ENCODE measurements at regions not wholly inside any gene's neighbourhood (a gene's known extent, or its start where the extent isn't known, plus 50 kb on each side); places are given as distances from the start of the nearest gene placed in this dataset.

- TF ChIP-seq, protein P1, sequence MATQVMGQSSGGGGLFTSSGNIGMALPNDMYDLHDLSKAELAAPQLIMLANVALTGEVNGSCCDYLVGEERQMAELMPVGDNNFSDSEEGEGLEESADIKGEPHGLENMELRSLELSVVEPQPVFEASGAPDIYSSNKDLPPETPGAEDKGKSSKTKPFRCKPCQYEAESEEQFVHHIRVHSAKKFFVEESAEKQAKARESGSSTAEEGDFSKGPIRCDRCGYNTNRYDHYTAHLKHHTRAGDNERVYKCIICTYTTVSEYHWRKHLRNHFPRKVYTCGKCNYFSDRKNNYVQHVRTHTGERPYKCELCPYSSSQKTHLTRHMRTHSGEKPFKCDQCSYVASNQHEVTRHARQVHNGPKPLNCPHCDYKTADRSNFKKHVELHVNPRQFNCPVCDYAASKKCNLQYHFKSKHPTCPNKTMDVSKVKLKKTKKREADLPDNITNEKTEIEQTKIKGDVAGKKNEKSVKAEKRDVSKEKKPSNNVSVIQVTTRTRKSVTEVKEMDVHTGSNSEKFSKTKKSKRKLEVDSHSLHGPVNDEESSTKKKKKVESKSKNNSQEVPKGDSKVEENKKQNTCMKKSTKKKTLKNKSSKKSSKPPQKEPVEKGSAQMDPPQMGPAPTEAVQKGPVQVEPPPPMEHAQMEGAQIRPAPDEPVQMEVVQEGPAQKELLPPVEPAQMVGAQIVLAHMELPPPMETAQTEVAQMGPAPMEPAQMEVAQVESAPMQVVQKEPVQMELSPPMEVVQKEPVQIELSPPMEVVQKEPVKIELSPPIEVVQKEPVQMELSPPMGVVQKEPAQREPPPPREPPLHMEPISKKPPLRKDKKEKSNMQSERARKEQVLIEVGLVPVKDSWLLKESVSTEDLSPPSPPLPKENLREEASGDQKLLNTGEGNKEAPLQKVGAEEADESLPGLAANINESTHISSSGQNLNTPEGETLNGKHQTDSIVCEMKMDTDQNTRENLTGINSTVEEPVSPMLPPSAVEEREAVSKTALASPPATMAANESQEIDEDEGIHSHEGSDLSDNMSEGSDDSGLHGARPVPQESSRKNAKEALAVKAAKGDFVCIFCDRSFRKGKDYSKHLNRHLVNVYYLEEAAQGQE (IDR thresholded peaks at IDR 0.05; ENCODE audit: unreplicated experiment): no peak
- TF ChIP-seq STAT1 (IDR thresholded peaks at IDR 0.05; ENCODE audit: unreplicated experiment): no peak
- no peak for TF ChIP-seq ZNF331 (CRISPR knock-in tag; IDR thresholded peaks at IDR 0.05; ENCODE audit: low read depth)
Observed at GRCh38 chr6:170129691-170130171, 161.1 kb downstream of the DLL1 start (continued).

DNA sequence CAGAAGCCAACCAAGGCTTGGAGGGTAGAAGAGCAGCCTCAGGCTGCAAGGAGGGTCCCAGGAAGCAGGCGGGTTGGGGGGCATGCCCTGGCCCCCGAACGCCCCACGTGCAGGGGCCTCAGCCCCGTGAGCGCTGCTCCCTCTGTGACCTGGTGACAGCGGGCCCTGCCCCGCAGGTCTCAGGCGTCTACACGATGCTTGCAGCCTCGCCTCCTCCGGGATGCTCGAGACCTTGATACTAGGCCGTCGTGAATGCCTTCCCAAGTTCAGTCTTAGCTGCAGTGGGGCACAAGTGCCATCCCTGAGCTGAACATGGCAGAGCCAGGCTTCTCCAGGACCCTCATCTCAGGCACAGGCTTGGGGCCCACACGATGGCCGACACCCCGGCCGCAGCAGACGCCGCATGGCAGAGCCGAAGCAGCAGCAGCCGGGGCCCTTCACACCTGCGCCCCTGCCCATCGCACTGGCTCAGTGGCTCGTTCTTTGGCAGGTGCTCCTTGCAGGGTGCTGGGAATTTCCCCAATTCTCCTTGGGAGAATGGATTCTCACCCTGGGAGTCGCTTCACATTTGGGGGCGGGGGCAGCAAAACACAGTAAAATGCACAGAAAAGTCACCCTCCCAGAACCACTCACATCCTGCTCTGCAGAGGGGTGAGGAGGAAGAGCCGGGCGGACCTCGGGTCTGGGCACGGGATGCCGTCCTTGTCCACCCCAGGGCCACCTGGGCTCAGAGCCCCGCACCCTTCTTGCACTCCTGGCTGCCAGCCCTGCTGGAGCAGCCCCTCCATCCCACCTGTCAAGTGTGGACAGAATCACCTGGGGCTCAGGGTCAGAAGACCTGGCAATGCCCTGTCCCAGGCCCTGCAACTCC lies 161.8 kb downstream of the DLL1 start:
- Histone ChIP-seq H4K20me1 (replicated peaks; ENCODE audit: insufficient read depth) (no peaks in the 10 kb centered on the region), H3K27ac (ENCODE audit: low read depth) (no peak overlapping the region), H3K4me3 (no peak overlapping the region), H3K9me2 (ENCODE audit: insufficient read depth) (no peaks in the 10 kb centered on the region), H3K79me2 (replicated peaks; ENCODE audit: insufficient read depth) (no peaks in the 10 kb centered on the region), H3K4me1 (ENCODE audit: insufficient read depth) (no peaks in the 10 kb centered on the region), H2AFZ (no peak overlapping the region), H3K4me2 (no peak overlapping the region), H3F3A (replicated peaks; ENCODE audit: low read depth) (no peaks in the 10 kb centered on the region), H3K36me3 (ENCODE audit: insufficient read depth) (no peaks in the 10 kb centered on the region), H3K27me3 (ENCODE audit: insufficient read depth) (no peaks in the 10 kb centered on the region)
- Mint-ChIP-seq H3K36me3 (ENCODE audit: low read depth) (no peaks in the 10 kb centered on the region), H3K27me3 (ENCODE audit: insufficient read depth, low read depth, poor library complexity) (peaks cover 6% of the 10 kb centered on the region), H3K27ac (no peak overlapping the region), H3K9me3 (no peaks in the 10 kb centered on the region), H3K4me3 (no peak overlapping the region), H3K4me1 (peaks cover 3% of the 10 kb centered on the region; the same call in 2 of the 3 replicates)
- no peak for DNase-seq (ENCODE audit: low spot score)
- TF ChIP-seq, protein P2, sequence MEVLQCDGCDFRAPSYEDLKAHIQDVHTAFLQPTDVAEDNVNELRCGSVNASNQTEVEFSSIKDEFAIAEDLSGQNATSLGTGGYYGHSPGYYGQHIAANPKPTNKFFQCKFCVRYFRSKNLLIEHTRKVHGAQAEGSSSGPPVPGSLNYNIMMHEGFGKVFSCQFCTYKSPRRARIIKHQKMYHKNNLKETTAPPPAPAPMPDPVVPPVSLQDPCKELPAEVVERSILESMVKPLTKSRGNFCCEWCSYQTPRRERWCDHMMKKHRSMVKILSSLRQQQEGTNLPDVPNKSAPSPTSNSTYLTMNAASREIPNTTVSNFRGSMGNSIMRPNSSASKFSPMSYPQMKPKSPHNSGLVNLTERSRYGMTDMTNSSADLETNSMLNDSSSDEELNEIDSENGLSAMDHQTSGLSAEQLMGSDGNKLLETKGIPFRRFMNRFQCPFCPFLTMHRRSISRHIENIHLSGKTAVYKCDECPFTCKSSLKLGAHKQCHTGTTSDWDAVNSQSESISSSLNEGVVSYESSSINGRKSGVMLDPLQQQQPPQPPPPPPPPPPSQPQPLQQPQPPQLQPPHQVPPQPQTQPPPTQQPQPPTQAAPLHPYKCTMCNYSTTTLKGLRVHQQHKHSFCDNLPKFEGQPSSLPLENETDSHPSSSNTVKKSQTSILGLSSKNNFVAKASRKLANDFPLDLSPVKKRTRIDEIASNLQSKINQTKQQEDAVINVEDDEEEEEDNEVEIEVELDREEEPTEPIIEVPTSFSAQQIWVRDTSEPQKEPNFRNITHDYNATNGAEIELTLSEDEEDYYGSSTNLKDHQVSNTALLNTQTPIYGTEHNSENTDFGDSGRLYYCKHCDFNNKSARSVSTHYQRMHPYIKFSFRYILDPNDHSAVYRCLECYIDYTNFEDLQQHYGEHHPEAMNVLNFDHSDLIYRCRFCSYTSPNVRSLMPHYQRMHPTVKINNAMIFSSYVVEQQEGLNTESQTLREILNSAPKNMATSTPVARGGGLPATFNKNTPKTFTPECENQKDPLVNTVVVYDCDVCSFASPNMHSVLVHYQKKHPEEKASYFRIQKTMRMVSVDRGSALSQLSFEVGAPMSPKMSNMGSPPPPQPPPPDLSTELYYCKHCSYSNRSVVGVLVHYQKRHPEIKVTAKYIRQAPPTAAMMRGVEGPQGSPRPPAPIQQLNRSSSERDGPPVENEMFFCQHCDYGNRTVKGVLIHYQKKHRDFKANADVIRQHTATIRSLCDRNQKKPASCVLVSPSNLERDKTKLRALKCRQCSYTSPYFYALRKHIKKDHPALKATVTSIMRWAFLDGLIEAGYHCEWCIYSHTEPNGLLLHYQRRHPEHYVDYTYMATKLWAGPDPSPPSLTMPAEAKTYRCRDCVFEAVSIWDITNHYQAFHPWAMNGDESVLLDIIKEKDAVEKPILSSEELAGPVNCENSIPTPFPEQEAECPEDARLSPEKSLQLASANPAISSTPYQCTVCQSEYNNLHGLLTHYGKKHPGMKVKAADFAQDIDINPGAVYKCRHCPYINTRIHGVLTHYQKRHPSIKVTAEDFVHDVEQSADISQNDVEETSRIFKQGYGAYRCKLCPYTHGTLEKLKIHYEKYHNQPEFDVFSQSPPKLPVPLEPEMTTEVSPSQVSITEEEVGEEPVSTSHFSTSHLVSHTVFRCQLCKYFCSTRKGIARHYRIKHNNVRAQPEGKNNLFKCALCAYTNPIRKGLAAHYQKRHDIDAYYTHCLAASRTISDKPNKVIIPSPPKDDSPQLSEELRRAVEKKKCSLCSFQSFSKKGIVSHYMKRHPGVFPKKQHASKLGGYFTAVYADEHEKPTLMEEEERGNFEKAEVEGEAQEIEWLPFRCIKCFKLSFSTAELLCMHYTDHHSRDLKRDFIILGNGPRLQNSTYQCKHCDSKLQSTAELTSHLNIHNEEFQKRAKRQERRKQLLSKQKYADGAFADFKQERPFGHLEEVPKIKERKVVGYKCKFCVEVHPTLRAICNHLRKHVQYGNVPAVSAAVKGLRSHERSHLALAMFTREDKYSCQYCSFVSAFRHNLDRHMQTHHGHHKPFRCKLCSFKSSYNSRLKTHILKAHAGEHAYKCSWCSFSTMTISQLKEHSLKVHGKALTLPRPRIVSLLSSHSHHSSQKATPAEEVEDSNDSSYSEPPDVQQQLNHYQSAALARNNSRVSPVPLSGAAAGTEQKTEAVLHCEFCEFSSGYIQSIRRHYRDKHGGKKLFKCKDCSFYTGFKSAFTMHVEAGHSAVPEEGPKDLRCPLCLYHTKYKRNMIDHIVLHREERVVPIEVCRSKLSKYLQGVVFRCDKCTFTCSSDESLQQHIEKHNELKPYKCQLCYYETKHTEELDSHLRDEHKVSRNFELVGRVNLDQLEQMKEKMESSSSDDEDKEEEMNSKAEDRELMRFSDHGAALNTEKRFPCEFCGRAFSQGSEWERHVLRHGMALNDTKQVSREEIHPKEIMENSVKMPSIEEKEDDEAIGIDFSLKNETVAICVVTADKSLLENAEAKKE (CRISPR knock-in tag; IDR thresholded peaks at IDR 0.05): no peak
- TF ChIP-seq, protein P1 (IDR thresholded peaks at IDR 0.05; ENCODE audit: unreplicated experiment): no peak
- no peak for TF ChIP-seq ETS1 (IDR thresholded peaks at IDR 0.05)
- TF ChIP-seq POLR2AphosphoS5 (IDR thresholded peaks at IDR 0.05; ENCODE audit: low read depth): no peak
- no peak for ATAC-seq

Measured in GM23338 (cell line).